ENCODE measurements at regions not wholly inside any gene's neighbourhood (a gene's known extent, or its start where the extent isn't known, plus 50 kb on each side); places are given as distances from the start of the nearest gene placed in this dataset.

- Histone ChIP-seq H3K9ac (ENCODE audit: low read depth, low read length) (no peak overlapping the region), H3K27ac (ENCODE audit: low read length) (no peak overlapping the region), H3K4me1 (ENCODE audit: insufficient read depth, low read length) (no peaks in the 10 kb centered on the region), H4K20me1 (ENCODE audit: insufficient read depth, low read length) (no peaks in the 10 kb centered on the region), H3K79me2 (ENCODE audit: insufficient read depth, low read length) (no peaks in the 10 kb centered on the region), H3K36me3 (ENCODE audit: insufficient read depth, low read length) (no peaks in the 10 kb centered on the region), H3K9me3 (ENCODE audit: insufficient read depth, low read length, severe bottlenecking) (no peaks in the 10 kb centered on the region), H3K27me3 (ENCODE audit: insufficient read depth, low read length, poor library complexity) (no peaks in the 10 kb centered on the region), H3K4me2 (ENCODE audit: insufficient read depth, low read length) (no peak overlapping the region), H3K4me3 (ENCODE audit: low read depth in 1 of 2, low read length in 2 of 2) (no peak overlapping the region), H2AFZ (ENCODE audit: low read depth, low read length) (no peak overlapping the region)
- no peak for ATAC-seq (ENCODE audit: insufficient read depth, low read depth)
- TF ChIP-seq CTCF (IDR thresholded peaks at IDR 0.05; ENCODE audit: borderline replicate concordance, extremely low read depth, low read length, poor library complexity, severe bottlenecking) (no peak), EZH2 (IDR thresholded peaks at IDR 0.05; ENCODE audit: borderline replicate concordance, low read depth, low read length, severe bottlenecking) (no peak)
- no peak for DNase-seq
Measured at GRCh38 chr2:103656558-103656957, 894.7 kb downstream of the TMEM182 start.

DNA sequence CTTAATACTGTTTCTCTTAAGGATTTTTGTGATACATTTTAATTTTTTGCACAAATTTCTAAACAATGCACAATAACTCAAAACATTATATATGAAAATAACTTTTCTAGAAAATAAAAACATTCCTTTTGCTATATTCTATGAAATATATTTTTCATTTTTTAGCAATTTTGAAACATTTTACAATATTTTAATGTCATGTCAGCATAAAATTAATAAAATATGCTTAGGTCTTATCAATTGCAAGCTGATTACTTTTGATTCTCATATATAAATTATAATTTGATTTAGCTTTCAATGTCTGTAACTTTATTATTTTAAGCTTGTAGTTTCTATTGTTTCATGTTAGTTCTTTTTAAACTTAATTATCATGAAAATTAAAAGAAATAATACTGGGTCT lies 898.7 kb downstream of the TMEM182 start:
- DNase-seq (no peak), ATAC-seq (ENCODE audit: insufficient read depth, low read depth) (no peak)
- no peaks in the 10 kb centered on the region for H3K36me3 ChIP-seq (ENCODE audit: insufficient read depth, low read length)
- TF ChIP-seq EZH2 (IDR thresholded peaks at IDR 0.05; ENCODE audit: borderline replicate concordance, low read depth, low read length, severe bottlenecking) (no peak), CTCF (IDR thresholded peaks at IDR 0.05; ENCODE audit: borderline replicate concordance, extremely low read depth, low read length, poor library complexity, severe bottlenecking) (no peak)
- H4K20me1 ChIP-seq (ENCODE audit: insufficient read depth, low read length), result no peaks in the 10 kb centered on the region
- H2AFZ ChIP-seq (ENCODE audit: low read depth, low read length), result no peak overlapping the region
- H3K4me1 ChIP-seq (ENCODE audit: insufficient read depth, low read length), result no peaks in the 10 kb centered on the region
- no peak overlapping the region for H3K27ac ChIP-seq (ENCODE audit: low read length)
- no peaks in the 10 kb centered on the region for H3K27me3 ChIP-seq (ENCODE audit: insufficient read depth, low read length, poor library complexity)
- H3K9me3 ChIP-seq (ENCODE audit: insufficient read depth, low read length, severe bottlenecking), result no peaks in the 10 kb centered on the region
- no peak overlapping the region for H3K4me3 ChIP-seq (ENCODE audit: low read depth in 1 of 2, low read length in 2 of 2)
- no peak overlapping the region for H3K9ac ChIP-seq (ENCODE audit: low read depth, low read length)
- no peaks in the 10 kb centered on the region for H3K79me2 ChIP-seq (ENCODE audit: insufficient read depth, low read length)
- no peak overlapping the region for H3K4me2 ChIP-seq (ENCODE audit: insufficient read depth, low read length)

DNA sequence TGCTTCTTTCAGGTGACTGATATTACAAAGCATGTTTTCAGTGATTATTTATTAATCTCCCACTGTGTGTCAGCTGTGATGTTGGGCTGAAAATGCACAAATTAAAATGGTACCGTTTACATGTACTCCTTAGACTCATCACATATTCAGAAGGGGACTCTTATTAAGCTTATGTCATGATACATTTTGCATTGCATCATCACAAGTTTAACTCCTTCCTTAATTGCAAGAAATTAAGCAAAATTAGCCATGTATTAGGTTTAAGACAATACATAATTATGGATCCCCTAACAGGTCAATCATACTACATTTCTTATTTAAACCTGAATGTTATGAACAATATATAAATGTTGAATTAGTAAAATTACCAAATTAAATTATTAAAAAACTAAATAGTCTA lies 899.1 kb downstream of the TMEM182 start:
- no peak for TF ChIP-seq EZH2 (IDR thresholded peaks at IDR 0.05; ENCODE audit: borderline replicate concordance, low read depth, low read length, severe bottlenecking)
- no peaks in the 10 kb centered on the region for H3K36me3 ChIP-seq (ENCODE audit: insufficient read depth, low read length)
- H3K9me3 ChIP-seq (ENCODE audit: insufficient read depth, low read length, severe bottlenecking), result no peaks in the 10 kb centered on the region
- no peak overlapping the region for H2AFZ ChIP-seq (ENCODE audit: low read depth, low read length)
- no peak for ATAC-seq (ENCODE audit: insufficient read depth, low read depth)
- no peak overlapping the region for H3K4me2 ChIP-seq (ENCODE audit: insufficient read depth, low read length)
- H3K9ac ChIP-seq (ENCODE audit: low read depth, low read length), result no peak overlapping the region
- H4K20me1 ChIP-seq (ENCODE audit: insufficient read depth, low read length), result no peaks in the 10 kb centered on the region
- H3K4me1 ChIP-seq (ENCODE audit: insufficient read depth, low read length), result no peaks in the 10 kb centered on the region
- H3K79me2 ChIP-seq (ENCODE audit: insufficient read depth, low read length), result no peaks in the 10 kb centered on the region
- H3K27ac ChIP-seq (ENCODE audit: low read length), result no peak overlapping the region
- no peaks in the 10 kb centered on the region for H3K27me3 ChIP-seq (ENCODE audit: insufficient read depth, low read length, poor library complexity)
- H3K4me3 ChIP-seq (ENCODE audit: low read depth in 1 of 2, low read length in 2 of 2), result no peak overlapping the region
- DNase-seq, result no peak

GRCh38 chr2:103664690-103665089 lies 902.9 kb downstream of the TMEM182 start:
- ATAC-seq (ENCODE audit: insufficient read depth, low read depth) (no peak), DNase-seq (no peak)
- H3K27me3 ChIP-seq (ENCODE audit: insufficient read depth, low read length, poor library complexity), result no peaks in the 10 kb centered on the region
- no peak overlapping the region for H3K4me3 ChIP-seq (ENCODE audit: low read depth in 1 of 2, low read length in 2 of 2)
- no peak overlapping the region for H2AFZ ChIP-seq (ENCODE audit: low read depth, low read length)
- TF ChIP-seq EZH2 (IDR thresholded peaks at IDR 0.05; ENCODE audit: borderline replicate concordance, low read depth, low read length, severe bottlenecking), result no peak
- TF ChIP-seq CTCF (IDR thresholded peaks at IDR 0.05; ENCODE audit: borderline replicate concordance, extremely low read depth, low read length, poor library complexity, severe bottlenecking), result no peak
- H3K27ac ChIP-seq (ENCODE audit: low read length), result no peak overlapping the region
- no peaks in the 10 kb centered on the region for H3K79me2 ChIP-seq (ENCODE audit: insufficient read depth, low read length)
- no peaks in the 10 kb centered on the region for H3K36me3 ChIP-seq (ENCODE audit: insufficient read depth, low read length)
- no peak overlapping the region for H3K9ac ChIP-seq (ENCODE audit: low read depth, low read length)
- H3K4me2 ChIP-seq (ENCODE audit: insufficient read depth, low read length), result no peak overlapping the region
- H4K20me1 ChIP-seq (ENCODE audit: insufficient read depth, low read length), result no peaks in the 10 kb centered on the region
- H3K4me1 ChIP-seq (ENCODE audit: insufficient read depth, low read length), result no peaks in the 10 kb centered on the region
- no peaks in the 10 kb centered on the region for H3K9me3 ChIP-seq (ENCODE audit: insufficient read depth, low read length, severe bottlenecking)

All from DND-41 (cell line).